ENCODE measurements at regions not wholly inside any gene's neighbourhood (a gene's known extent, or its start where the extent isn't known, plus 50 kb on each side); places are given as distances from the start of the nearest gene placed in this dataset.

GRCh38 chr2:37527361-37527760 is 144.1 kb downstream of the CDC42EP3 start:
- H3K4me3 ChIP-seq = no peak overlapping the region
- H3K9me3 ChIP-seq = no peaks in the 10 kb centered on the region
- WGBS = 59% methylated on average over 5 of the region's 5 CpGs
- peaks cover 19 to 79% (median 58%) of the 10 kb centered on the region in 4 donors for H3K4me1 ChIP-seq
- DNase-seq (ENCODE audit: extremely low spot score) = no peak
- TF ChIP-seq EP300 (IDR thresholded peaks at IDR 0.05) = no peak
- TF ChIP-seq POLR2AphosphoS5 (IDR thresholded peaks at IDR 0.05) = no peak
- TF ChIP-seq CTCF (IDR thresholded peaks at IDR 0.05) = no peak
- no peak for TF ChIP-seq POLR2A (IDR thresholded peaks at IDR 0.05; ENCODE audit: low read depth)
- H3K27me3 ChIP-seq = no peaks in the 10 kb centered on the region
- no peaks in the 10 kb centered on the region for H3K36me3 ChIP-seq
- H3K27ac ChIP-seq (replicated peaks in 1 of 4) = peak overlapping the region in 2 of 4 donors; percentile 32 to 82
- intact Hi-C loops (cut with DNase I) = loop anchor here (10.0 kb wide), 1 partner anchor 63 kb away; no protein-coding TSS in a partner anchor

- Histone ChIP-seq H3K4me1 (peaks cover under 1 to 67% (median 35%) of the 10 kb centered on the region in 4 donors), H3K4me3 (no peak overlapping the region), H3K27ac (replicated peaks in 1 of 4) (peak overlapping the region in 2 of 4 donors; percentile 16 to 36), H3K36me3 (no peaks in the 10 kb centered on the region), H3K27me3 (no peaks in the 10 kb centered on the region), H3K9me3 (no peaks in the 10 kb centered on the region)
- WGBS = 50% methylated on average over 1 of the region's 1 CpG
- no peak for TF ChIP-seq CTCF (IDR thresholded peaks at IDR 0.05)
- TF ChIP-seq POLR2AphosphoS5 (IDR thresholded peaks at IDR 0.05) = no peak
- DNase-seq (ENCODE audit: extremely low spot score) = no peak
- intact Hi-C loops (cut with DNase I) = loop anchor here (10.0 kb wide), 1 partner anchor 65 kb away; no protein-coding TSS in a partner anchor
These were observed 141.5 kb downstream of the CDC42EP3 start for GRCh38 chr2:37529830-37530415.

GRCh38 chr2:37532503-37532902 is 138.9 kb downstream of the CDC42EP3 start:
- no peak overlapping the region for H3K4me3 ChIP-seq
- WGBS = 92% methylated on average over 2 of the region's 2 CpGs
- intact Hi-C loops (cut with DNase I) = no loop called here

GRCh38 chr2:37537316-37537715 is 134.1 kb downstream of the CDC42EP3 start:
- intact Hi-C loops (cut with DNase I) = no loop called here
- H3K36me3 ChIP-seq = no peaks in the 10 kb centered on the region
- WGBS = 96% methylated on average over 5 of the region's 5 CpGs
- H3K27ac ChIP-seq (replicated peaks in 1 of 4) = no peak overlapping the region
- H3K9me3 ChIP-seq = no peaks in the 10 kb centered on the region
- H3K4me3 ChIP-seq = no peak overlapping the region
- peaks cover 0 to 13% (median 0%) of the 10 kb centered on the region in 4 donors for H3K4me1 ChIP-seq
- DNase-seq (ENCODE audit: extremely low spot score) = no peak
- TF ChIP-seq POLR2A (IDR thresholded peaks at IDR 0.05; ENCODE audit: low read depth) (no peak), EP300 (IDR thresholded peaks at IDR 0.05) (no peak), CTCF (IDR thresholded peaks at IDR 0.05) (no peak), POLR2AphosphoS5 (IDR thresholded peaks at IDR 0.05) (no peak)
- no peaks in the 10 kb centered on the region for H3K27me3 ChIP-seq

More at GRCh38 chr2:37532503-37532902, 138.9 kb downstream of the CDC42EP3 start:
- H3K36me3 ChIP-seq = no peaks in the 10 kb centered on the region
- no peak for DNase-seq (ENCODE audit: extremely low spot score)
- TF ChIP-seq CTCF (IDR thresholded peaks at IDR 0.05) (no peak), EP300 (IDR thresholded peaks at IDR 0.05) (no peak), POLR2A (IDR thresholded peaks at IDR 0.05; ENCODE audit: low read depth) (no peak), POLR2AphosphoS5 (IDR thresholded peaks at IDR 0.05) (no peak)
- H3K9me3 ChIP-seq = no peaks in the 10 kb centered on the region
- no peak overlapping the region for H3K27ac ChIP-seq (replicated peaks in 1 of 4)
- peaks cover 0 to 45% (median 22%) of the 10 kb centered on the region in 4 donors for H3K4me1 ChIP-seq
- no peaks in the 10 kb centered on the region for H3K27me3 ChIP-seq

- intact Hi-C loops (cut with DNase I) = no loop called here
- Histone ChIP-seq H3K4me3 (no peak overlapping the region), H3K27me3 (no peaks in the 10 kb centered on the region), H3K9me3 (no peaks in the 10 kb centered on the region), H3K27ac (replicated peaks in 1 of 4) (no peak overlapping the region), H3K36me3 (no peaks in the 10 kb centered on the region), H3K4me1 (no peaks in the 10 kb centered on the region)
- TF ChIP-seq POLR2A (IDR thresholded peaks at IDR 0.05; ENCODE audit: low read depth) (no peak), EP300 (IDR thresholded peaks at IDR 0.05) (no peak), POLR2AphosphoS5 (IDR thresholded peaks at IDR 0.05) (no peak), CTCF (IDR thresholded peaks at IDR 0.05) (no peak)
- WGBS = 93% methylated on average over 5 of the region's 5 CpGs
- no peak for DNase-seq (ENCODE audit: extremely low spot score)
These were observed 129.9 kb downstream of the CDC42EP3 start for GRCh38 chr2:37541516-37541915.

Measured in esophagus muscularis mucosa (tissue), 4 donors.